ENCODE measurements at regions not wholly inside any gene's neighbourhood (a gene's known extent, or its start where the extent isn't known, plus 50 kb on each side); places are given as distances from the start of the nearest gene placed in this dataset.

GRCh38 chr3:102576651-102577050, 141.8 kb downstream of the ZPLD1 start:
- no peak for TF ChIP-seq POLR2A (IDR thresholded peaks at IDR 0.05)
- TF ChIP-seq, protein P1, sequence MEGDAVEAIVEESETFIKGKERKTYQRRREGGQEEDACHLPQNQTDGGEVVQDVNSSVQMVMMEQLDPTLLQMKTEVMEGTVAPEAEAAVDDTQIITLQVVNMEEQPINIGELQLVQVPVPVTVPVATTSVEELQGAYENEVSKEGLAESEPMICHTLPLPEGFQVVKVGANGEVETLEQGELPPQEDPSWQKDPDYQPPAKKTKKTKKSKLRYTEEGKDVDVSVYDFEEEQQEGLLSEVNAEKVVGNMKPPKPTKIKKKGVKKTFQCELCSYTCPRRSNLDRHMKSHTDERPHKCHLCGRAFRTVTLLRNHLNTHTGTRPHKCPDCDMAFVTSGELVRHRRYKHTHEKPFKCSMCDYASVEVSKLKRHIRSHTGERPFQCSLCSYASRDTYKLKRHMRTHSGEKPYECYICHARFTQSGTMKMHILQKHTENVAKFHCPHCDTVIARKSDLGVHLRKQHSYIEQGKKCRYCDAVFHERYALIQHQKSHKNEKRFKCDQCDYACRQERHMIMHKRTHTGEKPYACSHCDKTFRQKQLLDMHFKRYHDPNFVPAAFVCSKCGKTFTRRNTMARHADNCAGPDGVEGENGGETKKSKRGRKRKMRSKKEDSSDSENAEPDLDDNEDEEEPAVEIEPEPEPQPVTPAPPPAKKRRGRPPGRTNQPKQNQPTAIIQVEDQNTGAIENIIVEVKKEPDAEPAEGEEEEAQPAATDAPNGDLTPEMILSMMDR (IDR thresholded peaks at IDR 0.05): no peak
